Choroid plexus epithelial cell (primary cell): ENCODE measurements at regions not wholly inside any gene's neighbourhood (a gene's known extent, or its start where the extent isn't known, plus 50 kb on each side); places are given as distances from the start of the nearest gene placed in this dataset.

ENCODE experiments used
- DNase-seq: peaks from one replicate; pipeline ENCODE4 v3.0.0-alpha.2; 2010; ENCODE audit warnings: low read depth
- H3K4me3 ChIP-seq: 2 replicates; pipeline ENCODE4 v1.5.1; 2011; ENCODE audit warnings: low read depth, mild to moderate bottlenecking, control low read depth, low read length, moderate library complexity
- CTCF ChIP-seq: conservative IDR thresholded peaks from 2 replicates; pipeline ENCODE4 v1.5.1; 2011; ENCODE audit warnings: low read depth, mild to moderate bottlenecking, control low read depth, inconsistent platforms, low read length, moderate library complexity

DNA sequence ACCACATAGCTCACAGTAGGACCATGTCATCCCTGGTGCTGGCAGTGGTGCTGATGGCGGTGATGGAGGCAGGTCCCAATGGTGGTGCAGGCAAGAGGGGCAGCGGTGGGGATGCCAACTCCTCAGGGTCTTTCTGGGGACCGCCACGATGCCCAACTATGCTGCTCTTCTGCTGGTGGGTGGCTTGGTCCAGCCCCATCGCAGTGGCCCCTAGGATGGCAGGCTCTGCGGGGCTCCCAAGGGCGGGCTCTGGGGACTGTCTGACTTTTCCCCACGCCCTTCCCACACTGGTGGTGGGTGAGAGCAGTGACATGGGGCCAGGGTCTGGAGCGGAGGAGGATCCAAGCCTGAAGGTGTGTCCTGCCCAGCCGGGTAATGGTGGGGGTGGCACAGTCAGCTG is 288.9 kb upstream of the RIOK2 start:
- no peak for DNase-seq
- no peak for TF ChIP-seq CTCF
- H3K4me3 ChIP-seq = no peak overlapping the region

- H3K4me3 ChIP-seq = no peak overlapping the region
- DNase-seq = no peak
- TF ChIP-seq CTCF = no peak
These were observed 292.8 kb upstream of the RIOK2 start for GRCh38 chr5:97475847-97476246.

DNA sequence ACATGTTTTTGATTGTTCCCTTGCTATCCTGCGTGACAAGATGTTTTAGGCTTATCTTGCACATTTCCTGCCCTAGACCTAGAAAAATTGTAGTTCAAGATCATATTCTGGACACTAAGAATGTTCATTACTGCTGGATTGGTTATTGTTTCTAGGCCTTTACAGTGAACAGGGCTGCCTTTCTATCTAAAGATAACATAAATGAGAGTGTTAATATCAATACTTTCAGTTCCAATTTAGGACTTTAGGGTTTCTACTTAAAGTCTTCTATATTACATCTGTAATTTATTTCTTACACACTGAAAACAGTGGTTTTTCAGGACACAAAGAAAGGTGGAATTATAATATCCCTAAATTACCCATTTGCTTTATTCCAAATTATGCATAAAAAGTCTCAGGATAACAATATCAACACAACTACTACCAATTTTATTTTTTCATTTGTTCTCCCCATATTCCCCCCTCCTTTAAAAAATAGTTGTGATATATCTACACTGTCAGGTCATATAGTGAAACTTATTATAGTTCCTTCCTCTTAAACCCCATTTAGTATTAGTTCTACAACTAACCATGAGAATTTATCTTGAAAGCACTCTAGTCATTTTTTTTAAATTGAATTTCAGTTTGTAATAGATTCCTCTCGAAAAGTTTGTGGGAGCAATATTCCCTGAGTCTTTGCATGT is 293.9 kb upstream of the RIOK2 start:
- no peak for DNase-seq
- H3K4me3 ChIP-seq = no peak overlapping the region
- no peak for TF ChIP-seq CTCF

GRCh38 chr5:97478483-97478882 is 295.4 kb upstream of the RIOK2 start:
- H3K4me3 ChIP-seq = no peak overlapping the region
- no peak for TF ChIP-seq CTCF
- DNase-seq = peak; percentile 1

DNA sequence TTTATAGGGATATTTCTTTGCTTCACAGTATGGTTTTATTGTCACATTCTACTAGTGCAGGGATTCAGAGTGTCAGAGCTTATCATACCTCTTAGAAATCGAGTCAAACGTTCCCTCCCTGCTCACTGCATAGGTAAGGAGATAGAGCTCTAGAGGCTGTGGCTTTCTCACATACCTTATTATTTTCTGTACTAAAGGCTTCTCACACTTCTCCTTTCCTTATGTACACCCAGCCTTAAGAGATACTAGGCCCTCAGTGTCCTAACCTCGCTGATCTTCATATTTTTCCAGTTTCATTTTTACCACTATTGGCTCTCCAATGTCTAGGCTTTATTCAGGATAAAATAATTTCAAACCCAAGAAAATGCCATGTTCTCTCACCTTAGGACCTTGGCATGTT is 297.3 kb upstream of the RIOK2 start:
- no peak for TF ChIP-seq CTCF
- DNase-seq = no peak
- H3K4me3 ChIP-seq = no peak overlapping the region

GRCh38 chr5:97488126-97488668 is 305.1 kb upstream of the RIOK2 start:
- TF ChIP-seq CTCF = no peak

DNA sequence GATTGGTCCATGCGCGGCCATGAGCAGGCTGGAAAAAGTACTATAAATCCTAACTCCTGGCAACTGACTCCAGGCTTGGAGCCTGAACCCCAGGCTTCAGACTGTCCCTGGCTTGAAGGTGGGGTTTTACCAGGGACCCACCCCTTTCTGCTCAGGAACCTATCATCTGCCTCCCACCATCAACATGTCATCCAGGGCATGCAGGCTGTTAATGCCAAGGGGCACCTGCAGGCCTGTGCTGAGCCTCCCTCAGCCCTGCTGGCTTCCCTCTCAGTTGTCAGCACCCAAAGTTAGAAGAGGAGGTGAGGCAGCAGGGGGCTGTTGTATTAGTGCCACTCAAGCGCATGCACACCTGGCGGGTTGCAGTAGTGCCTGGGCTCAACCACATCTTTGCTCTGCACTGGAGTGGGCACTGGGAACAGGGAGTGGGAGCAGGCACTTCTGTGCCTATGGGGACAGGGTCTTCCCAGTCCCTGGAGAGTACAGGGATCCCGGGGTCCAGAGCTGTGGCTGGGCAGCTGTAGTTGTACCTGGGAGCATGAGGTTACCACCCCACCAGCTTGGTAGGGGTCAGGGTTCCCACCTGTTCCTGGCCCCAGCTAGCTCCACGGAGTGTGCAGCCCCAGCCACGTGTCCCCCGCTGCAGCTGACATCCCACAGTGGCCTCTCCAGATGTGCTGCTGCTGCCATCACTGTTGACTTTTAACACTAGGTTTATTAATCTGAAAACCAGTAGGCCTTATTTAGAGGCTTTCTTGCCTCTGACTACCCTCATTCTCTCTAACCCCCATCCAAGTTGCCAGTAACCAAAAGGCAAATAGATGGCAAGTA is 306.2 kb upstream of the RIOK2 start:
- DNase-seq = no peak

More at GRCh38 chr5:97488126-97488668, 305.1 kb upstream of the RIOK2 start:
- H3K4me3 ChIP-seq = no peak overlapping the region
- DNase-seq = no peak

More for the DNA sequence above, 306.2 kb upstream of the RIOK2 start:
- H3K4me3 ChIP-seq = no peak overlapping the region
- no peak for TF ChIP-seq CTCF
